OCI-LY1 (cell line): ENCODE measurements at regions not wholly inside any gene's neighbourhood (a gene's known extent, or its start where the extent isn't known, plus 50 kb on each side); places are given as distances from the start of the nearest gene placed in this dataset.
"Not testable (repeated sequence)": the region's sequence is repeated elsewhere in the genome, so short reads cannot be mapped to it uniquely, and the experiment has no call there.

Source experiments
- H2AFZ ChIP-seq: fragments of 200-600 bp; sonication (generic), shearing (Covaris generic); 2 replicates; pipeline ENCODE4 v1.6.0; 2014; ENCODE audit warnings: antibody characterized with exemption, mild to moderate bottlenecking, low read length
- H3F3A ChIP-seq: fragments of 200-600 bp; sonication (generic), shearing (Covaris generic); 2 replicates; pipeline ENCODE4 v1.6.0; 2014; ENCODE audit warnings: mild to moderate bottlenecking, antibody characterized with exemption, low read length, moderate library complexity; ENCODE audit not compliant: insufficient read depth
- H3K27ac ChIP-seq: fragments of 200-600 bp; sonication (generic); 2 replicates; pipeline ENCODE4 v1.5.1; 2014; ENCODE audit warnings: low read length, mixed run types, mild to moderate bottlenecking, low read depth; ENCODE audit not compliant: poor library complexity, severe bottlenecking
- H3K27me3 ChIP-seq: fragments of 200-600 bp; sonication (generic); 2 replicates; pipeline ENCODE4 v1.6.0; 2014; ENCODE audit warnings: antibody characterized with exemption, mild to moderate bottlenecking, low read length, moderate library complexity; ENCODE audit not compliant: insufficient read depth
- H3K36me3 ChIP-seq: fragments of 200-600 bp; sonication (generic); 2 replicates; pipeline ENCODE4 v1.6.1; 2014; ENCODE audit warnings: mild to moderate bottlenecking, antibody characterized with exemption, low read length, moderate library complexity, mixed read lengths; ENCODE audit not compliant: insufficient read depth
- H3K4me1 ChIP-seq: fragments of 200-600 bp; sonication (generic); 2 replicates; pipeline ENCODE4 v1.5.1; 2014; ENCODE audit warnings: mild to moderate bottlenecking, low read length, moderate library complexity; ENCODE audit not compliant: insufficient read depth, severe bottlenecking
- H3K4me2 ChIP-seq: fragments of 200-600 bp; sonication (generic), shearing (Covaris generic); 2 replicates; pipeline ENCODE4 v1.6.1; 2014; ENCODE audit warnings: low read length
- H3K4me3 ChIP-seq: fragments of 200-600 bp; sonication (generic); 2 replicates; pipeline ENCODE4 v1.5.1; 2014; ENCODE audit warnings: low read length, low read depth, mild to moderate bottlenecking, mixed read lengths; ENCODE audit not compliant: poor library complexity, severe bottlenecking
- H3K79me2 ChIP-seq: fragments of 200-600 bp; shearing (Covaris generic); 2 replicates; pipeline ENCODE4 v1.6.1; 2016; ENCODE audit warnings: mixed run types, low read length, mixed read lengths; ENCODE audit not compliant: insufficient read depth
- H3K9ac ChIP-seq: fragments of 200-600 bp; sonication (generic), shearing (Covaris generic); 2 replicates; pipeline ENCODE4 v1.6.1; 2014; ENCODE audit warnings: mild to moderate bottlenecking, low read length, mixed read lengths
- H3K9me2 ChIP-seq: fragments of 200-600 bp; sonication (generic), shearing (Covaris generic); 2 replicates; pipeline ENCODE4 v1.6.1; 2014; ENCODE audit warnings: low read depth, mild to moderate bottlenecking, low read length, mixed read lengths
- H3K9me3 ChIP-seq: fragments of 200-600 bp; shearing (Covaris generic); 2 replicates; pipeline ENCODE4 v1.6.1; 2014; ENCODE audit warnings: low read length, mixed read lengths
- H4K20me1 ChIP-seq: fragments of 200-600 bp; sonication (generic), shearing (Covaris generic); 2 replicates; pipeline ENCODE4 v1.6.0; 2016; ENCODE audit warnings: mild to moderate bottlenecking, low read length; ENCODE audit not compliant: insufficient read depth
- CTCF ChIP-seq: fragments of 200-600 bp; sonication (generic), shearing (Covaris generic); IDR thresholded peaks from 2 replicates; pipeline ENCODE4 v1.5.1; 2017; ENCODE audit warnings: mild to moderate bottlenecking, antibody characterized with exemption, low read length, moderate library complexity, mixed read lengths
- EZH2 ChIP-seq: fragments of 200-600 bp; sonication (generic), shearing (Covaris generic); IDR thresholded peaks from 2 replicates; pipeline ENCODE4 v1.8.0; 2017; ENCODE audit warnings: borderline replicate concordance, mixed run types, mild to moderate bottlenecking, antibody characterized with exemption, low read length, moderate library complexity, mixed read lengths

- TF ChIP-seq CTCF = no peak
- no peak for TF ChIP-seq EZH2
- Histone ChIP-seq H3K9me2 (no peaks in the 10 kb centered on the region), H3K9me3 (no peaks in the 10 kb centered on the region), H3K9ac (no peak overlapping the region), H2AFZ (no peak overlapping the region), H3K4me2 (no peak overlapping the region), H3F3A (no peaks in the 10 kb centered on the region), H3K27me3 (no peaks in the 10 kb centered on the region), H3K4me1 (no peaks in the 10 kb centered on the region), H3K36me3 (no peaks in the 10 kb centered on the region), H3K79me2 (no peaks in the 10 kb centered on the region), H3K4me3 (no peak overlapping the region), H3K27ac (no peak overlapping the region), H4K20me1 (no peaks in the 10 kb centered on the region)
Observed at GRCh38 chr12:112686373-112686772, 105.2 kb upstream of the RPH3A start.

GRCh38 chr12:112694065-112694464, 97.5 kb upstream of the RPH3A start:
- H3K9ac ChIP-seq = no peak overlapping the region
- no peak for TF ChIP-seq CTCF
- no peak for TF ChIP-seq EZH2
- H4K20me1 ChIP-seq = no peaks in the 10 kb centered on the region
- H3K36me3 ChIP-seq = no peaks in the 10 kb centered on the region
- H3K4me1 ChIP-seq = no peaks in the 10 kb centered on the region
- H3K27me3 ChIP-seq = no peaks in the 10 kb centered on the region
- H2AFZ ChIP-seq = no peak overlapping the region
- no peak overlapping the region for H3K4me3 ChIP-seq
- H3K9me3 ChIP-seq = 0 out of 2 replicates have a peak, but pooled peaks cover 2% of the 10 kb centered on the region
- no peaks in the 10 kb centered on the region for H3K79me2 ChIP-seq
- no peak overlapping the region for H3K4me2 ChIP-seq
- H3K9me2 ChIP-seq = no peaks in the 10 kb centered on the region
- H3K27ac ChIP-seq = no peak overlapping the region
- no peaks in the 10 kb centered on the region for H3F3A ChIP-seq

GRCh38 chr12:112697441-112697840, 94.1 kb upstream of the RPH3A start:
- not testable (repeated sequence) for H3K4me3 ChIP-seq, H4K20me1 ChIP-seq, H3K27ac ChIP-seq, H3K9ac ChIP-seq, H3F3A ChIP-seq, H3K4me1 ChIP-seq, H3K27me3 ChIP-seq, H2AFZ ChIP-seq, H3K79me2 ChIP-seq, H3K4me2 ChIP-seq, H3K36me3 ChIP-seq, H3K9me2 ChIP-seq, H3K9me3 ChIP-seq

GRCh38 chr12:112705037-112705632, 86.4 kb upstream of the RPH3A start:
- TF ChIP-seq EZH2 = no peak
- TF ChIP-seq CTCF = no peak
- no peaks in the 10 kb centered on the region; the same call in 1 of the 2 replicates for H3K27me3 ChIP-seq
- no peaks in the 10 kb centered on the region for H4K20me1 ChIP-seq
- no peak overlapping the region for H3K9ac ChIP-seq
- no peak overlapping the region for H3K4me3 ChIP-seq
- H3K4me1 ChIP-seq = no peaks in the 10 kb centered on the region
- H3F3A ChIP-seq = no peaks in the 10 kb centered on the region
- no peaks in the 10 kb centered on the region for H3K9me2 ChIP-seq
- H3K4me2 ChIP-seq = no peak overlapping the region
- H3K36me3 ChIP-seq = no peaks in the 10 kb centered on the region
- H2AFZ ChIP-seq = no peak overlapping the region
- no peak overlapping the region for H3K27ac ChIP-seq
- H3K9me3 ChIP-seq = no peaks in the 10 kb centered on the region
- H3K79me2 ChIP-seq = no peaks in the 10 kb centered on the region
